Naive B cell (primary cell): ENCODE measurements at regions not wholly inside any gene's neighbourhood (a gene's known extent, or its start where the extent isn't known, plus 50 kb on each side); places are given as distances from the start of the nearest gene placed in this dataset.

Source experiments
- ATAC-seq, 2 donors: fragments of 150-1000 bp; cut with Tn5 transposase; 2 replicates each; pipeline ENCODE4 v1.10.0; 2021; ENCODE audit warnings: low read depth in 2 of 2, mild to moderate bottlenecking in 2 of 2, moderate library complexity in 2 of 2
- DNase-seq: peaks from one replicate; pipeline ENCODE4 v3.0.0; 2022
- H3K27ac Mint-ChIP-seq, 6 donors: one replicate each; pipeline ENCODE4 v1.8.0; 2020 to 2022; ENCODE audit warnings: mild to moderate bottlenecking in 6 of 6, mixed read lengths in 6 of 6, moderate library complexity in 5 of 6, inconsistent platforms in 2 of 6
- H3K27me3 Mint-ChIP-seq, 3 donors: one replicate each; pipeline ENCODE4 v1.8.0; 2021 to 2022; ENCODE audit warnings: mixed read lengths in 3 of 3, mild to moderate bottlenecking in 1 of 3
- H3K36me3 Mint-ChIP-seq, 2 donors: one replicate each; pipeline ENCODE4 v1.8.0; 2020 to 2022; ENCODE audit warnings: mixed read lengths in 2 of 2, inconsistent platforms in 1 of 2, mild to moderate bottlenecking in 1 of 2
- H3K4me1 Mint-ChIP-seq, 3 donors: one replicate each; pipeline ENCODE4 v1.8.0; 2020 to 2022; ENCODE audit warnings: mixed read lengths in 3 of 3, inconsistent platforms in 1 of 3, mild to moderate bottlenecking in 1 of 3, moderate library complexity in 1 of 3
- H3K4me3 Mint-ChIP-seq, 8 donors: one replicate each; pipeline ENCODE4 v1.8.0; 2020 to 2022; ENCODE audit warnings: mild to moderate bottlenecking in 8 of 8, mixed read lengths in 8 of 8, moderate library complexity in 8 of 8, inconsistent platforms in 2 of 8
- H3K9me3 Mint-ChIP-seq, 7 donors: one replicate each; pipeline ENCODE4 v1.8.0; 2020 to 2022; ENCODE audit warnings: mixed read lengths in 7 of 7, mild to moderate bottlenecking in 5 of 7, inconsistent platforms in 2 of 7, moderate library complexity in 1 of 7

GRCh38 chr3:3553236-3553635 lies 246.0 kb upstream of the LRRN1 start:
- Mint-ChIP-seq H3K4me3 (no peak overlapping the region), H3K9me3 (peaks cover 0 to 29% (median 5%) of the 10 kb centered on the region in 7 donors), H3K27ac (no peak overlapping the region), H3K4me1 (no peaks in the 10 kb centered on the region), H3K27me3 (no peaks in the 10 kb centered on the region), H3K36me3 (no peaks in the 10 kb centered on the region)
- DNase-seq: no peak
- ATAC-seq: no peak

- ATAC-seq (no peak), DNase-seq (no peak)
- Mint-ChIP-seq H3K9me3 (peaks cover 0 to 25% (median 5%) of the 10 kb centered on the region in 7 donors), H3K4me3 (no peak overlapping the region), H3K36me3 (no peaks in the 10 kb centered on the region), H3K27me3 (no peaks in the 10 kb centered on the region), H3K27ac (no peak overlapping the region), H3K4me1 (no peaks in the 10 kb centered on the region)
Measured at GRCh38 chr3:3552761-3553160, 246.5 kb upstream of the LRRN1 start.

- no peaks in the 10 kb centered on the region for H3K4me1 Mint-ChIP-seq
- no peak overlapping the region for H3K27ac Mint-ChIP-seq
- ATAC-seq (no peak), DNase-seq (no peak)
- H3K9me3 Mint-ChIP-seq: peaks cover 0 to 23% (median 5%) of the 10 kb centered on the region in 7 donors
- H3K36me3 Mint-ChIP-seq: no peaks in the 10 kb centered on the region
- no peaks in the 10 kb centered on the region for H3K27me3 Mint-ChIP-seq
- no peak overlapping the region for H3K4me3 Mint-ChIP-seq
Measured at GRCh38 chr3:3551981-3552380, 247.2 kb upstream of the LRRN1 start.

- Mint-ChIP-seq H3K9me3 (peaks cover 0 to 22% (median 8%) of the 10 kb centered on the region in 7 donors), H3K27ac (no peak overlapping the region), H3K4me1 (no peaks in the 10 kb centered on the region), H3K36me3 (no peaks in the 10 kb centered on the region), H3K27me3 (no peaks in the 10 kb centered on the region), H3K4me3 (no peak overlapping the region)
- no peak for ATAC-seq
- DNase-seq: no peak
Measured at GRCh38 chr3:3545360-3545759, 253.9 kb upstream of the LRRN1 start.

GRCh38 chr3:3538451-3538850 lies 260.8 kb upstream of the LRRN1 start:
- Mint-ChIP-seq H3K9me3 (peaks cover 0 to 5% (median under 1%) of the 10 kb centered on the region in 7 donors), H3K4me1 (no peaks in the 10 kb centered on the region), H3K27me3 (no peaks in the 10 kb centered on the region), H3K27ac (no peak overlapping the region), H3K4me3 (no peak overlapping the region), H3K36me3 (no peaks in the 10 kb centered on the region)
- no peak for DNase-seq
- ATAC-seq: no peak

GRCh38 chr3:3532508-3532907 lies 266.7 kb upstream of the LRRN1 start:
- Mint-ChIP-seq H3K36me3 (no peaks in the 10 kb centered on the region), H3K9me3 (peaks cover 0 to 7% (median 0%) of the 10 kb centered on the region in 7 donors), H3K27me3 (no peaks in the 10 kb centered on the region), H3K4me3 (no peak overlapping the region), H3K4me1 (no peaks in the 10 kb centered on the region), H3K27ac (no peak overlapping the region)
- DNase-seq (no peak), ATAC-seq (no peak)

- ATAC-seq (no peak), DNase-seq (no peak)
- Mint-ChIP-seq H3K9me3 (peaks cover 0 to 4% (median 0%) of the 10 kb centered on the region in 7 donors), H3K4me3 (no peak overlapping the region), H3K36me3 (no peaks in the 10 kb centered on the region), H3K27ac (no peak overlapping the region), H3K27me3 (no peaks in the 10 kb centered on the region), H3K4me1 (no peaks in the 10 kb centered on the region)
Measured at GRCh38 chr3:3531476-3531875, 267.8 kb upstream of the LRRN1 start.

- no peaks in the 10 kb centered on the region for H3K27me3 Mint-ChIP-seq
- no peaks in the 10 kb centered on the region for H3K4me1 Mint-ChIP-seq
- H3K36me3 Mint-ChIP-seq: no peaks in the 10 kb centered on the region
- no peak for DNase-seq
- no peak overlapping the region for H3K4me3 Mint-ChIP-seq
- no peak for ATAC-seq
- peaks cover 0 to 5% (median 0%) of the 10 kb centered on the region in 7 donors for H3K9me3 Mint-ChIP-seq
- no peak overlapping the region for H3K27ac Mint-ChIP-seq
Measured at GRCh38 chr3:3519266-3519665, 280.0 kb upstream of the LRRN1 start.

- Mint-ChIP-seq H3K36me3 (no peaks in the 10 kb centered on the region), H3K9me3 (peaks cover 0 to 5% (median 0%) of the 10 kb centered on the region in 7 donors), H3K4me1 (no peaks in the 10 kb centered on the region), H3K27ac (no peak overlapping the region), H3K27me3 (no peaks in the 10 kb centered on the region), H3K4me3 (no peak overlapping the region)
- ATAC-seq (no peak), DNase-seq (no peak)
Measured at GRCh38 chr3:3516996-3517395, 282.2 kb upstream of the LRRN1 start.

- Mint-ChIP-seq H3K27ac (no peak overlapping the region), H3K36me3 (no peaks in the 10 kb centered on the region), H3K9me3 (peaks cover 0 to 5% (median 0%) of the 10 kb centered on the region in 7 donors), H3K4me3 (no peak overlapping the region), H3K4me1 (no peaks in the 10 kb centered on the region), H3K27me3 (no peaks in the 10 kb centered on the region)
- ATAC-seq: no peak
- no peak for DNase-seq
Measured at GRCh38 chr3:3516384-3516783, 282.8 kb upstream of the LRRN1 start.

- Mint-ChIP-seq H3K4me1 (no peaks in the 10 kb centered on the region), H3K27me3 (no peaks in the 10 kb centered on the region)
- no peak for ATAC-seq
Measured at GRCh38 chr3:3509665-3510064, 289.6 kb upstream of the LRRN1 start.

GRCh38 chr3:3504686-3505085 lies 294.5 kb upstream of the LRRN1 start:
- no peaks in the 10 kb centered on the region for H3K4me1 Mint-ChIP-seq
- no peak for DNase-seq
- no peak for ATAC-seq
- H3K36me3 Mint-ChIP-seq: no peaks in the 10 kb centered on the region
- peaks cover 0 to 5% (median 0%) of the 10 kb centered on the region in 7 donors for H3K9me3 Mint-ChIP-seq
- H3K27me3 Mint-ChIP-seq: peaks cover 0 to 6% (median 0%) of the 10 kb centered on the region in 3 donors
- H3K27ac Mint-ChIP-seq: no peak overlapping the region
- H3K4me3 Mint-ChIP-seq: no peak overlapping the region

More at GRCh38 chr3:3509665-3510064, 289.6 kb upstream of the LRRN1 start:
- Mint-ChIP-seq H3K4me3 (no peak overlapping the region), H3K27ac (peak overlapping the region in 1 of 6 donors; percentile 4), H3K36me3 (no peaks in the 10 kb centered on the region), H3K9me3 (no peaks in the 10 kb centered on the region)
- DNase-seq: no peak

- peaks cover 0 to 6% (median 0%) of the 10 kb centered on the region in 3 donors for H3K27me3 Mint-ChIP-seq
- DNase-seq: no peak
- no peak overlapping the region for H3K4me3 Mint-ChIP-seq
- H3K9me3 Mint-ChIP-seq: peaks cover 0 to 5% (median 0%) of the 10 kb centered on the region in 7 donors
- H3K36me3 Mint-ChIP-seq: no peaks in the 10 kb centered on the region
- no peak for ATAC-seq
- H3K27ac Mint-ChIP-seq: no peak overlapping the region
- H3K4me1 Mint-ChIP-seq: no peaks in the 10 kb centered on the region
Measured at GRCh38 chr3:3503411-3503810, 295.8 kb upstream of the LRRN1 start.

GRCh38 chr3:3499987-3500386 lies 299.2 kb upstream of the LRRN1 start:
- Mint-ChIP-seq H3K9me3 (peaks cover 0 to 5% (median 0%) of the 10 kb centered on the region in 7 donors), H3K4me3 (no peak overlapping the region), H3K4me1 (no peaks in the 10 kb centered on the region), H3K36me3 (no peaks in the 10 kb centered on the region), H3K27me3 (peaks cover 0 to 6% (median 0%) of the 10 kb centered on the region in 3 donors), H3K27ac (no peak overlapping the region)
- DNase-seq: no peak
- ATAC-seq: no peak

GRCh38 chr3:3499012-3499562 lies 300.1 kb upstream of the LRRN1 start:
- ATAC-seq: no peak
- Mint-ChIP-seq H3K36me3 (no peaks in the 10 kb centered on the region), H3K4me3 (no peak overlapping the region), H3K9me3 (peaks cover 0 to 5% (median 0%) of the 10 kb centered on the region in 7 donors), H3K27ac (no peak overlapping the region), H3K27me3 (peaks cover 0 to 2% (median 0%) of the 10 kb centered on the region in 3 donors), H3K4me1 (no peaks in the 10 kb centered on the region)
- no peak for DNase-seq
